SU-DHL-6 (cell line): ENCODE measurements at regions not wholly inside any gene's neighbourhood (a gene's known extent, or its start where the extent isn't known, plus 50 kb on each side); places are given as distances from the start of the nearest gene placed in this dataset.

Experiments
- H2AFZ ChIP-seq: fragments of 200-600 bp; sonication (generic); 2 replicates; pipeline ENCODE4 v1.6.1; 2014; ENCODE audit warnings: low read depth, mild to moderate bottlenecking, moderate library complexity, mixed read lengths, antibody characterized with exemption, low read length; ENCODE audit not compliant: severe bottlenecking
- H3F3A ChIP-seq: fragments of 200-600 bp; shearing (Covaris generic); 2 replicates; pipeline ENCODE4 v1.6.0; 2016; ENCODE audit warnings: antibody characterized with exemption, mild to moderate bottlenecking; ENCODE audit not compliant: insufficient read depth
- H3K27ac ChIP-seq: fragments of 200-600 bp; sonication (generic); 2 replicates; pipeline ENCODE4 v1.5.1; 2016; ENCODE audit warnings: low read depth, mild to moderate bottlenecking, low read length, moderate library complexity, mixed read lengths
- H3K27me3 ChIP-seq: fragments of 200-600 bp; sonication (generic), shearing (Covaris generic); 2 replicates; pipeline ENCODE4 v1.6.0; 2014; ENCODE audit warnings: mild to moderate bottlenecking, low read length
- H3K36me3 ChIP-seq: fragments of 200-600 bp; sonication (generic); 2 replicates; pipeline ENCODE4 v1.6.1; 2014; ENCODE audit warnings: mild to moderate bottlenecking, low read length, mixed read lengths
- H3K4me2 ChIP-seq: fragments of 300-600, 200-600 bp; shearing (Covaris generic), sonication (generic); 2 replicates; pipeline ENCODE4 v1.6.0; 2014; ENCODE audit warnings: low read length, low read depth, mild to moderate bottlenecking; ENCODE audit not compliant: poor library complexity, severe bottlenecking
- H3K4me3 ChIP-seq: fragments of 200-600 bp; sonication (generic); 2 replicates; pipeline ENCODE4 v1.5.1; 2014; ENCODE audit warnings: antibody characterized with exemption, low read length, mild to moderate bottlenecking, mixed read lengths; ENCODE audit not compliant: insufficient read depth, poor library complexity, severe bottlenecking
- H3K79me2 ChIP-seq: fragments of 200-600 bp; sonication (generic); 2 replicates; pipeline ENCODE4 v1.6.1; 2014; ENCODE audit warnings: mild to moderate bottlenecking, low read length, moderate library complexity; ENCODE audit not compliant: insufficient read depth
- H3K9ac ChIP-seq: fragments of 200-600 bp; sonication (generic); 2 replicates; pipeline ENCODE4 v1.7.0; 2014; ENCODE audit warnings: mild to moderate bottlenecking, low read length
- H3K9me2 ChIP-seq: fragments of 200-600 bp; sonication (generic); replicated peaks from 2 replicates; pipeline ENCODE4 v1.6.1; 2014; ENCODE audit warnings: low read length; ENCODE audit not compliant: insufficient read depth
- H3K9me3 ChIP-seq: fragments of 200-600 bp; sonication (generic); 2 replicates; pipeline ENCODE4 v1.6.1; 2014; ENCODE audit warnings: low read length, mixed read lengths; ENCODE audit not compliant: insufficient read depth
- H4K20me1 ChIP-seq: fragments of 200-600 bp; sonication (generic); 2 replicates; pipeline ENCODE4 v1.6.1; 2014; ENCODE audit warnings: low read depth, mild to moderate bottlenecking, antibody characterized with exemption, low read length, moderate library complexity, mixed read lengths
- EZH2phosphoT487 ChIP-seq: fragments of 200-600 bp; sonication (generic), shearing (Covaris generic); conservative IDR thresholded peaks from 2 replicates; pipeline ENCODE4 v1.6.1; 2018; ENCODE audit warnings: mild to moderate bottlenecking, antibody characterized with exemption, low read length, moderate library complexity, mixed read lengths
- TF ChIP-seq, protein P1 (sequence below): fragments of 200-600 bp; sonication (generic); IDR thresholded peaks from one replicate; pipeline ENCODE4 v1.5.1; 2017; ENCODE audit warnings: antibody characterized with exemption, mild to moderate bottlenecking, low read length, moderate library complexity; ENCODE audit not compliant: insufficient read depth, poor library complexity, severe bottlenecking

DNA sequence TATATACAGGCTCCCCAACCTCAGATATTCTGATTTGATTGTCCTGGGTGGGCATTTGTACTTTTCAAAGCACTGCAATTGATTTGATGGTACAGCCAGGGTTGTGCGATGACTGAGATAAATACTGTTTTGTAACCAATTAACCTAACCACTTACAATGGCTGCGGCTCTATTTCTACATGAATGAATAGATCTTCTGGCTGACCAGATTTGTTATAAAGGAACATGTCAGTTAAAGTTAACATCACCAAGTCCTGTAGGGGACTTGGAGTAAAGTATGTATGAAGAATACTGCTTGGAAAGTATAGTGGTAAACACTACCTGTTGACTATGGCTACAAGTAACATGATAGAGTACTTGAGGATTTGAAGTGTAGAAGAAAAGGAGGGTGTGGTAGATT, 369.2 kb upstream of the JAG1 start:
- no peak for TF ChIP-seq EZH2phosphoT487
- TF ChIP-seq, protein P1, sequence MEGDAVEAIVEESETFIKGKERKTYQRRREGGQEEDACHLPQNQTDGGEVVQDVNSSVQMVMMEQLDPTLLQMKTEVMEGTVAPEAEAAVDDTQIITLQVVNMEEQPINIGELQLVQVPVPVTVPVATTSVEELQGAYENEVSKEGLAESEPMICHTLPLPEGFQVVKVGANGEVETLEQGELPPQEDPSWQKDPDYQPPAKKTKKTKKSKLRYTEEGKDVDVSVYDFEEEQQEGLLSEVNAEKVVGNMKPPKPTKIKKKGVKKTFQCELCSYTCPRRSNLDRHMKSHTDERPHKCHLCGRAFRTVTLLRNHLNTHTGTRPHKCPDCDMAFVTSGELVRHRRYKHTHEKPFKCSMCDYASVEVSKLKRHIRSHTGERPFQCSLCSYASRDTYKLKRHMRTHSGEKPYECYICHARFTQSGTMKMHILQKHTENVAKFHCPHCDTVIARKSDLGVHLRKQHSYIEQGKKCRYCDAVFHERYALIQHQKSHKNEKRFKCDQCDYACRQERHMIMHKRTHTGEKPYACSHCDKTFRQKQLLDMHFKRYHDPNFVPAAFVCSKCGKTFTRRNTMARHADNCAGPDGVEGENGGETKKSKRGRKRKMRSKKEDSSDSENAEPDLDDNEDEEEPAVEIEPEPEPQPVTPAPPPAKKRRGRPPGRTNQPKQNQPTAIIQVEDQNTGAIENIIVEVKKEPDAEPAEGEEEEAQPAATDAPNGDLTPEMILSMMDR: no peak
- Histone ChIP-seq H3K9me3 (no peaks in the 10 kb centered on the region), H3K36me3 (no peaks in the 10 kb centered on the region), H3K9me2 (no peaks in the 10 kb centered on the region), H3K9ac (no peak overlapping the region), H3K4me3 (no peak overlapping the region), H3K27me3 (no peaks in the 10 kb centered on the region), H4K20me1 (no peaks in the 10 kb centered on the region), H3K27ac (no peak overlapping the region), H3K4me2 (no peak overlapping the region), H2AFZ (no peak overlapping the region), H3F3A (no peaks in the 10 kb centered on the region), H3K79me2 (no peaks in the 10 kb centered on the region)

DNA sequence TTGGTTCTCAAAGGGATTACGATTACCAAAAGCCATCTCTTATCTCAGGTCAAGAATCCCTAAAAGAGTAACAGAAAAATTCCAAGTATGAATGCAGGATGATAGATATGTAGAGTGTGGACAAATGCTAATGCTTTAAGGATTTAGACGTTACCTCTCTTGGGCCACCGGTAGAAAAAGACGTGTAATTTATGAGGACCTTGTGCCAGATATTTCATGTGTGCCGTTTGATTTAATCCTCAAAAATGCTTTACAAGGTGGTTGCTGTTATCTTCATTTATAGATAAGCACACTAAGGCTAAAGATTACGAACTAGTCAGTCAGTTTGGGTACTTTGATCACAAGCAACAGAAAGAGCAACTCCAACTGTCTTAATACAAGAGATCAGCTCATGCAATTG, 370.8 kb upstream of the JAG1 start:
- Histone ChIP-seq H4K20me1 (no peaks in the 10 kb centered on the region), H3K27ac (no peak overlapping the region), H3F3A (no peaks in the 10 kb centered on the region), H3K9me3 (no peaks in the 10 kb centered on the region), H2AFZ (no peak overlapping the region), H3K9me2 (no peaks in the 10 kb centered on the region), H3K27me3 (no peaks in the 10 kb centered on the region), H3K36me3 (no peaks in the 10 kb centered on the region), H3K9ac (no peak overlapping the region), H3K4me3 (no peak overlapping the region), H3K4me2 (no peak overlapping the region), H3K79me2 (no peaks in the 10 kb centered on the region)
- TF ChIP-seq, protein P1: no peak
- TF ChIP-seq EZH2phosphoT487: no peak

DNA sequence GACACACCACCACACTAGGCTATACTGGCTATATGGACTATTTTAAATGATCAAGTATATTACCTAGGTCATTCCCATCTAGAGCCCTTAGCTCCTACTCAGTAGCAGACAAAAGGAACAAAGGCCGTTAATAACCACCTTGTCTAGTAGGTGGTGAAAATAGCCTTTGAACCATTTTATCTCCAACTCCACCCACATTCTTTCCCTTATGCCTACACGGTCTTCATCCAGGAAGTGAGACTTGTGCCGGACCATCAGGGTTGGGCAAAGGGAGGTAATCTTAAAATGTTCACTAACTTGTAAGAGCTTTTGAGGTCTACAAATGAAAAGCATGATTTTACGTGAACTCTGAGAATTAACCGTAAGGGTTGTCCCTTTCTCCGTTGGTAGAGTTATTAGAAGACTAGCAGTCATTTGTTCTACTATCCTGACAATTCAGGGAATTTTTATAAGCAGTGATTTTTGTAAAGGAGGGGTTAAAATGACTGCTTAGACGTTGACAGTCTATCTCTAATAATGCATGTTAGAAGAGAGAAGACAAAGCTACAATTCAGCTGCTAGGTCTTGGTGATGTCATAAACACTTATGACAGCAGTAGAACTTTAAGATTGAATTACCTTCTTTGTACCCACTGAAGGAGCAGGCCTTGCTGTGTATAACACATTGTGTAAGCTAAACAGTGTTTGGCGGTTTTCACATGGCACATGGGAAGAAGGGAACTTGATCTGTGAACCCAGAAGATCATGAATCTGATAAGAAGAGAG, 371.8 kb upstream of the JAG1 start:
- Histone ChIP-seq H3K36me3 (no peaks in the 10 kb centered on the region), H2AFZ (no peak overlapping the region), H3F3A (no peaks in the 10 kb centered on the region), H3K79me2 (no peaks in the 10 kb centered on the region), H3K4me3 (no peak overlapping the region), H3K27ac (no peak overlapping the region), H3K4me2 (no peak overlapping the region), H3K27me3 (no peaks in the 10 kb centered on the region), H3K9me2 (no peaks in the 10 kb centered on the region), H3K9ac (no peak overlapping the region), H3K9me3 (no peaks in the 10 kb centered on the region), H4K20me1 (no peaks in the 10 kb centered on the region)
- no peak for TF ChIP-seq EZH2phosphoT487
- TF ChIP-seq, protein P1: no peak
